ENCODE measurements at regions not wholly inside any gene's neighbourhood (a gene's known extent, or its start where the extent isn't known, plus 50 kb on each side); places are given as distances from the start of the nearest gene placed in this dataset.

DNA sequence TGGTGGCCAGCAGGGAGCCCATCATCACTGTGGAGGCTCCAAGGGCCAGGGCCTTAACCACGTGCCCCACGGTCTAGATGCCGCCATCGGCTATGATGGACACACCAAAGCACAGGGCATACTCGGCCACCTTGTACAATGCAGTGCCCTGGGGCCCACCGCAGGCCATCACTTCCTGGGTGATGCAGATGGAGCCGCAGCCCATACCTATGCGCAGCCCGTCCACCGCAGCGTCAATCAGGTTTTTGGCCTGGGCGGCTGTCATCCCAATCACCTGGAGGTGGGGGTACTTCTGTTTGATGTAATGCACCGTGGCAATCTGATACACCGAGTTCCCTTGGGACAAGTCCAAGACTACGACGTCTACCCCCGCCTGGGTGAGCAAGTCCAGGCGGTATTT lies 153.3 kb upstream of the ZSWIM2 start:
- TF ChIP-seq BHLHE40 (IDR thresholded peaks at IDR 0.05; ENCODE audit: borderline replicate concordance) = no peak
- no peak for TF ChIP-seq SUZ12 (IDR thresholded peaks at IDR 0.05)
- no peak for TF ChIP-seq ELF4 (IDR thresholded peaks at IDR 0.05)
- no peak for TF ChIP-seq FOXK2 (IDR thresholded peaks at IDR 0.05)
- TF ChIP-seq FOXA1 (IDR thresholded peaks at IDR 0.05) = no peak
- TF ChIP-seq SP1 (IDR thresholded peaks at IDR 0.05) = no peak
- TF ChIP-seq FOXM1 (IDR thresholded peaks at IDR 0.05; ENCODE audit: borderline replicate concordance) = no peak
